ENCODE measurements at regions not wholly inside any gene's neighbourhood (a gene's known extent, or its start where the extent isn't known, plus 50 kb on each side); places are given as distances from the start of the nearest gene placed in this dataset.

DNA sequence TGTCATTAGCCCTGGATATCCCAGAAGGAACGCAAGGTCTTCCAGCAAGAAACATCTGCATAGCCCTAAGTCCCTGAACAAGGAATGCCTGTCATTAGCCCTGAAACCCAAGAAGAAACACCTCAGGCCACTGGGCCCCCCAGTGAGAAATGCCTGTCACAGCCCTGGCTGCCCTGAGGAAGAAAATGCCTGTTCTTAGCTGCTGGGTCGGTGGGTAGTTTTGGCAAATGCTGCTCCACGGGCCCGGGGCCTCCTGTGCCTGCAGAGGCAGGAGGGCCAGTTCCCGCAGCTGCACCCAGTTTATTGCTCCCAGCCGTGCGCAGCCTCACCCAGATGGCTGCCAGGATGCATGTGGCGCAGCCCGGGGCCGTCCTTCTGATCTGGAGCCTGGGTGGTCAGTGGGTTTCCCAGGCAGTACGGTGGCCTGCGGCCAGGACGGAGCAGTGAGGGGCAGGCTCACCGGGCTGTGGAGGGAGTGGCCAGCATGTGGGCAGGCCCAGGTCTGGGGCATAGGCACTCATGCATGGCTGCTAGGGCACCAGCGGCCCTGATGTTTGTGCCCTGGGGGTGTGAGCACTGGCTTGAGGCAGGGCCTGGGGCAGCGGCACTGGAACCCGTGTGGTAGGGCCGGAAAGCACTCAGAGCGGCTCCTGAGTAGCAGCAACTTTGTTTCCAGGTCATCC, 219.0 kb downstream of the ERMARD start:
- DNase-seq (ENCODE audit: extremely low spot score) = no peak
- TF ChIP-seq POLR2A (IDR thresholded peaks at IDR 0.05; ENCODE audit: low read depth) (no peak), CTCF (IDR thresholded peaks at IDR 0.05) (no peak), POLR2AphosphoS5 (IDR thresholded peaks at IDR 0.05) (no peak), EP300 (IDR thresholded peaks at IDR 0.05) (no peak)
- 90% methylated on average over 2 of the region's 19 CpGs for WGBS

DNA sequence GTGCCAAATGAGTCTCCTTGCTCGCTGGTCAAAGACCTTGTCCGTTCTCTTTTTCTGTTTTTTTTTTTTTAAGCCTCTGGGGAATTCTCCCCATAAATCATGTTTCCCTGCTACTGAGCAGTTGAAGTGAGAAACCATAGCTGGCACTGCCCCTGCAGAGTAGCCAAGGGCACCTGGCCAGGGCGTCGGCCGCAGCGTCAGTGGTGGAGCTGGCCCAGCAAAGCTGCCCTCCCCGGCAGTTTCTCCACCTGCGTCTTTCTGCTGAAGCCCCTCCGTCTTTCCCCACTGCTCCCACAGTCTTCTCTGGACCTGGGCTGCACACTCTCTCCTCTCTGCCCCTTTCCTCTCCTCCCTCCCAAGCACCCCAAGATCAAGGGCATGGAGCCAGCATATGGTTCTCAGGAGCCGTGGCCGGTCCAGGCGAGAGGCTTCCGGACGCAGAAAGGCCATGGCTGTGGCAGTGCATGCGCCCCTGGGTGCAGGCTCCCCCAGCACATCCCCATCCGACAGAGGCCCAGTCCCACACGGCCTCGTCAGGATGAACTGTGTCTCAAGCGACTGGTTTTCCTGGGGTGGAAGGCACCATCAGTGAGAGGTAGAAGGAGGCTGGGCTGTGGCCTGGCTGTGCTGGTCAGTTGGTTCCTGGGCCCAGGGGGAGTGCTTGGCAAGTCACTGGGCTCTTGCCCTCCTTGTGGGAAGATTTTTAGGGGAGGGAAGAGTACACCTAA, 218.1 kb downstream of the ERMARD start:
- no peak overlapping the region for H3K4me3 ChIP-seq
- intact Hi-C loops (cut with DNase I) = loop anchor here (10.0 kb wide), 2 partner anchors 115 to 325 kb away; partner anchors contain the start of gene DLL1
- H3K27ac ChIP-seq (replicated peaks in 1 of 4) = no peak overlapping the region
- H3K4me1 ChIP-seq = no peaks in the 10 kb centered on the region
- TF ChIP-seq POLR2A (IDR thresholded peaks at IDR 0.05; ENCODE audit: low read depth) (no peak), CTCF (IDR thresholded peaks at IDR 0.05) (no peak), EP300 (IDR thresholded peaks at IDR 0.05) (no peak), POLR2AphosphoS5 (IDR thresholded peaks at IDR 0.05) (no peak)
- H3K9me3 ChIP-seq = no peaks in the 10 kb centered on the region
- 84% methylated on average over 17 of the region's 19 CpGs for WGBS
- no peak for DNase-seq (ENCODE audit: extremely low spot score)
- H3K27me3 ChIP-seq = no peaks in the 10 kb centered on the region
- H3K36me3 ChIP-seq = no peaks in the 10 kb centered on the region

More for the DNA sequence above, 219.0 kb downstream of the ERMARD start:
- Histone ChIP-seq H3K4me1 (no peaks in the 10 kb centered on the region), H3K4me3 (no peak overlapping the region), H3K9me3 (no peaks in the 10 kb centered on the region), H3K36me3 (no peaks in the 10 kb centered on the region), H3K27ac (replicated peaks in 1 of 4) (no peak overlapping the region), H3K27me3 (no peaks in the 10 kb centered on the region)
- intact Hi-C loops (cut with DNase I) = no loop called here

DNA sequence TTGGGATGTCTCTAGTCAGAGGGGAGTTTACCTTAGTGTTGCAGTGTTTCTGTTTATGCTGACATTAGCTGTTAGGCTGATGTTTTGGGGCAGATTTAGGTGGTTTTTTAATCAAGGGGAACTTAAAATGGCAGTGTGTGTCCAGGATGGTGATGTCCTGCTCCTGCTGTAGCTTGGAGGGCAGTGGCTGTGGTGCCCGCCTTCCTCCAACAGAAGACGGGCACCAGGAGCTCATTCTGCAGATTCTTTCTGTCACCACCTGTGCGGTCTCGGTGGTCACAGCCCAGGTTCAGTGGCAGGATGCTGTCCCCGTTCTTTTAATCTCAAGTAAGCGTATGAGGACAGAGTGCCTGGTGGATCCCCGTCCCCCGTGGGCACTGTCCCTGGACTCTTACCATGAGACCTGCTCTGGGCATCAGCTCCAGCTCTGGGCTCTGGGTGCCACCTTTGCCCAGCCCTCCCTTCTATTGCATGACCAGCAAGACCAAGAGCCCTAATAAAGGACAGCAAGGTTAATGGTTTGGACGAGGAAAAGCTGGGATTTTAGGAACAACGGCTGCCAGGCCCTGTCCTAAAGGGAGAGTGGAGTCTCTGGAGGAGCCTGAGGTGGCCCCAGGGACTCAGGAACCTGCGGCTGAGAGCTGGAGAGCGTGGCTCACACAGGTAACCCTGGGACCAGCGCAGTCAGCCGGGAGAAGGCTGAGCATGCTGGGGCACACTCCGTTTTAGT, 217.3 kb downstream of the ERMARD start:
- WGBS = 91% methylated on average over 15 of the region's 15 CpGs
- no peaks in the 10 kb centered on the region for H3K27me3 ChIP-seq
- no peaks in the 10 kb centered on the region for H3K4me1 ChIP-seq
- intact Hi-C loops (cut with DNase I) = loop anchor here (10.0 kb wide), 2 partner anchors 116 to 326 kb away; partner anchors contain the start of gene DLL1
- H3K9me3 ChIP-seq = no peaks in the 10 kb centered on the region
- H3K36me3 ChIP-seq = no peaks in the 10 kb centered on the region
- no peak overlapping the region for H3K4me3 ChIP-seq
- no peak for DNase-seq (ENCODE audit: extremely low spot score)
- H3K27ac ChIP-seq (replicated peaks in 1 of 4) = no peak overlapping the region
- TF ChIP-seq EP300 (IDR thresholded peaks at IDR 0.05) = no peak
- no peak for TF ChIP-seq CTCF (IDR thresholded peaks at IDR 0.05)
- no peak for TF ChIP-seq POLR2AphosphoS5 (IDR thresholded peaks at IDR 0.05)
- no peak for TF ChIP-seq POLR2A (IDR thresholded peaks at IDR 0.05; ENCODE audit: low read depth)

DNA sequence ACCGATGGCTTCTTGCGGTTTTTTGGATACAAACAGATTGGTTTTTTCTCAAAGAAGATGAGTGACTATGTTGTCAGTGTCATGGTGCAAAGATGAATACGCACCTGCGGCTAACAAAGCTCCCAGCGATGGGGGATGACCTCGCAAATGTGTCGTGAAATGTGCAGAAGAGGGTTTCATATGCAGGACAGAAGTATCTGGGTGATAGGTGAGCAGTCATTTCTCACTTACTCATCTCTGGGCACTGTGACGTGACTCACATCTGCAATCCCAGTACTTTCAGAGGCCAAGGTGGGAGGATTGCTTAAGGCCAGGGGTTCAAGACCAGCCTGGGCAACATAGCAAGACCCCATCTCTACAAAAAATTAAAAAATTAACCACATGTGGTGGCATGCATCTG, 216.3 kb downstream of the ERMARD start:
- intact Hi-C loops (cut with DNase I) = loop anchor here (10.0 kb wide), 2 partner anchors 117 to 327 kb away; partner anchors contain the start of gene DLL1
- H3K27ac ChIP-seq (replicated peaks in 1 of 4) = no peak overlapping the region
- H3K9me3 ChIP-seq = no peaks in the 10 kb centered on the region
- H3K36me3 ChIP-seq = no peaks in the 10 kb centered on the region
- peaks cover 0 to 2% (median under 1%) of the 10 kb centered on the region in 4 donors for H3K4me1 ChIP-seq
- H3K27me3 ChIP-seq = no peaks in the 10 kb centered on the region
- WGBS = 88% methylated on average over 8 of the region's 8 CpGs
- DNase-seq (ENCODE audit: extremely low spot score) = no peak
- no peak overlapping the region for H3K4me3 ChIP-seq
- TF ChIP-seq CTCF (IDR thresholded peaks at IDR 0.05) (no peak), POLR2AphosphoS5 (IDR thresholded peaks at IDR 0.05) (no peak), EP300 (IDR thresholded peaks at IDR 0.05) (no peak), POLR2A (IDR thresholded peaks at IDR 0.05; ENCODE audit: low read depth) (no peak)

Data from esophagus muscularis mucosa (tissue), 4 donors.